Caco-2 (cell line): ENCODE measurements at regions not wholly inside any gene's neighbourhood (a gene's known extent, or its start where the extent isn't known, plus 50 kb on each side); places are given as distances from the start of the nearest gene placed in this dataset.

Experiments used
- BruUV-seq: library from RNA; stranded (reverse); fragments of 400-500 nt; replicated peaks from 2 replicates; lab custom pipeline; 2021; lab: Mats Ljungman, UMichigan
- CTCF ChIA-PET: fragments of 300-600 bp; sonication (Branson Sonifier 250); formaldehyde crosslinking; loops from one replicate; lab custom pipeline; 2022; ENCODE audit warnings: antibody characterized with exemption; lab: Charles Lee
- POLR2A ChIA-PET: fragments of 300-600 bp; sonication (Branson Sonifier 250); formaldehyde crosslinking; loops from one replicate; lab custom pipeline; 2022; ENCODE audit warnings: antibody characterized with exemption; lab: Charles Lee
- DNase-seq, 2 experiments: peaks; one replicate each; pipeline versions ENCODE4 v3.0.0 to v3.0.0-alpha.2; 2020 to 2022
- H3K27me3 ChIP-seq: replicated peaks from 2 replicates; pipeline ENCODE4 v1.6.0; 2011; ENCODE audit warnings: low read length; ENCODE audit not compliant: control insufficient read depth, insufficient read depth
- H3K36me3 ChIP-seq: 2 replicates; pipeline ENCODE4 v1.5.1; 2011; ENCODE audit warnings: low read length; ENCODE audit not compliant: control insufficient read depth, insufficient read depth
- H3K4me1 ChIP-seq: fragments of 250-450 bp; sonication (Bioruptor Pico); 2 replicates; pipeline ENCODE4 v1.5.1; 2020; ENCODE audit warnings: mild to moderate bottlenecking
- H3K4me3 ChIP-seq: 2 replicates; pipeline ENCODE4 v1.5.1; 2011; ENCODE audit warnings: low read depth, mild to moderate bottlenecking, control low read depth, low read length
- H3K9me3 ChIP-seq: fragments of 250-450 bp; sonication (Bioruptor Pico); 2 replicates; pipeline ENCODE4 v1.5.1; 2020; ENCODE audit warnings: mild to moderate bottlenecking, moderate library complexity
- H3K27ac Mint-ChIP-seq: one replicate; pipeline ENCODE4 v1.8.0; 2022; ENCODE audit warnings: mixed read lengths; ENCODE audit not compliant: unreplicated experiment
- H3K27me3 Mint-ChIP-seq: one replicate; pipeline ENCODE4 v1.8.0; 2022; ENCODE audit warnings: mixed read lengths; ENCODE audit not compliant: insufficient read depth, unreplicated experiment
- H3K36me3 Mint-ChIP-seq: one replicate; pipeline ENCODE4 v1.8.0; 2022; ENCODE audit warnings: mild to moderate bottlenecking, mixed read lengths; ENCODE audit not compliant: insufficient read depth, unreplicated experiment
- H3K4me1 Mint-ChIP-seq: one replicate; pipeline ENCODE4 v1.8.0; 2022; ENCODE audit warnings: low read depth, mixed read lengths; ENCODE audit not compliant: unreplicated experiment
- H3K4me3 Mint-ChIP-seq: one replicate; pipeline ENCODE4 v1.8.0; 2022; ENCODE audit warnings: mild to moderate bottlenecking, moderate library complexity, mixed read lengths; ENCODE audit not compliant: unreplicated experiment
- H3K9me3 Mint-ChIP-seq: one replicate; pipeline ENCODE4 v1.8.0; 2022; ENCODE audit warnings: mixed read lengths; ENCODE audit not compliant: unreplicated experiment
- CTCF ChIP-seq, 2 experiments: fragments of 200-600 bp in 1 of 2; IDR thresholded peaks; 1 replicate in 1 of 2; 2 replicates in 1 of 2; pipeline versions ENCODE4 v1.5.1 to v1.8.0; 2011 to 2022; ENCODE audit warnings: antibody characterized with exemption in 1 of 2, control low read depth in 1 of 2, inconsistent platforms in 1 of 2, low read depth in 1 of 2, low read length in 1 of 2, mild to moderate bottlenecking in 1 of 2, moderate library complexity in 1 of 2; ENCODE audit not compliant: insufficient read depth in 1 of 2, severe bottlenecking in 1 of 2, unreplicated experiment in 1 of 2
- intact Hi-C: fragments of 100-400 bp; cut with micrococcal nuclease; formaldehyde crosslinking; loops from one replicate; pipeline ENCODE4 v1.10.0; 2022; ENCODE audit not compliant: unreplicated experiment

GRCh38 chr4:162457071-162457865 lies 293.5 kb upstream of the FSTL5 start:
- no peaks in the 10 kb centered on the region for H3K4me1 ChIP-seq
- Mint-ChIP-seq H3K36me3 (no peaks in the 10 kb centered on the region), H3K27ac (no peak overlapping the region), H3K4me3 (no peak overlapping the region), H3K9me3 (no peaks in the 10 kb centered on the region), H3K4me1 (no peaks in the 10 kb centered on the region), H3K27me3 (no peaks in the 10 kb centered on the region)
- intact Hi-C loops, result no loop called here
- H3K36me3 ChIP-seq, result no peaks in the 10 kb centered on the region
- no peak for TF ChIP-seq CTCF (IDR thresholded peaks at IDR 0.05; ENCODE audit: insufficient read depth in 1 of 2, low read depth in 1 of 2, low read length in 1 of 2, severe bottlenecking in 1 of 2, unreplicated experiment in 1 of 2)
- H3K9me3 ChIP-seq, result no peaks in the 10 kb centered on the region
- DNase-seq, result no peak
- no peaks in the 10 kb centered on the region for H3K27me3 ChIP-seq
- no TSS peak for BruUV-seq
- ChIA-PET POLR2A (no interaction called here), CTCF (no interaction called here)
- H3K4me3 ChIP-seq, result no peak overlapping the region

- CTCF ChIA-PET, result no interaction called here
- H3K36me3 Mint-ChIP-seq, result no peaks in the 10 kb centered on the region
- no peak overlapping the region for H3K27ac Mint-ChIP-seq
- no peak for TF ChIP-seq CTCF (IDR thresholded peaks at IDR 0.05; ENCODE audit: insufficient read depth in 1 of 2, low read depth in 1 of 2, low read length in 1 of 2, severe bottlenecking in 1 of 2, unreplicated experiment in 1 of 2)
- no peaks in the 10 kb centered on the region for H3K4me1 Mint-ChIP-seq
- BruUV-seq, result no TSS peak
- H3K27me3 ChIP-seq, result no peaks in the 10 kb centered on the region
- H3K4me1 ChIP-seq, result no peaks in the 10 kb centered on the region
- no peak overlapping the region for H3K4me3 ChIP-seq
- H3K4me3 Mint-ChIP-seq, result no peak overlapping the region
- H3K36me3 ChIP-seq, result no peaks in the 10 kb centered on the region
- H3K9me3 ChIP-seq, result no peaks in the 10 kb centered on the region
- no peaks in the 10 kb centered on the region for H3K27me3 Mint-ChIP-seq
- no peak for DNase-seq
- intact Hi-C loops, result no loop called here
- no peaks in the 10 kb centered on the region for H3K9me3 Mint-ChIP-seq
- POLR2A ChIA-PET, result no interaction called here
These were observed 292.3 kb upstream of the FSTL5 start for GRCh38 chr4:162456106-162456505.

- TF ChIP-seq CTCF (IDR thresholded peaks at IDR 0.05; ENCODE audit: insufficient read depth in 1 of 2, low read depth in 1 of 2, low read length in 1 of 2, severe bottlenecking in 1 of 2, unreplicated experiment in 1 of 2), result no peak
- DNase-seq, result no peak
- Mint-ChIP-seq H3K4me1 (no peaks in the 10 kb centered on the region), H3K4me3 (no peak overlapping the region), H3K27ac (no peak overlapping the region), H3K36me3 (no peaks in the 10 kb centered on the region), H3K27me3 (no peaks in the 10 kb centered on the region), H3K9me3 (no peaks in the 10 kb centered on the region)
- CTCF ChIA-PET, result no interaction called here
- POLR2A ChIA-PET, result no interaction called here
- no TSS peak for BruUV-seq
- intact Hi-C loops, result no loop called here
- H3K4me1 ChIP-seq, result no peaks in the 10 kb centered on the region
- no peaks in the 10 kb centered on the region for H3K27me3 ChIP-seq
- no peaks in the 10 kb centered on the region for H3K36me3 ChIP-seq
- H3K4me3 ChIP-seq, result no peak overlapping the region
- H3K9me3 ChIP-seq, result no peaks in the 10 kb centered on the region
These were observed 286.8 kb upstream of the FSTL5 start for GRCh38 chr4:162450531-162451035.
